HTR-8/SVneo (cell line): ENCODE measurements at regions not wholly inside any gene's neighbourhood (a gene's known extent, or its start where the extent isn't known, plus 50 kb on each side); places are given as distances from the start of the nearest gene placed in this dataset.
A peak's percentile ranks its signal among the peaks of the same experiment; 100 is the strongest.

Experiments
- DNase-seq: peaks from one replicate; pipeline ENCODE4 v3.0.0; 2011; ENCODE audit warnings: low spot score, mixed read lengths; ENCODE audit not compliant: insufficient read length
- FAIRE-seq: peaks from 2 replicates; lab custom pipeline; 2011; peaks lifted over from hg19 to GRCh38; lab: Jason Lieb, UNC

- no peak for FAIRE-seq
- DNase-seq, result no peak
Measured at GRCh38 chr4:138898282-138898681, 117.3 kb upstream of the NOCT start.

- DNase-seq (peak; percentile 54), FAIRE-seq (no peak)
Measured at GRCh38 chr4:138897811-138898226, 117.8 kb upstream of the NOCT start.

GRCh38 chr4:138894709-138895108 is 120.9 kb upstream of the NOCT start:
- FAIRE-seq, result no peak
- no peak for DNase-seq

GRCh38 chr4:138894011-138894410 is 121.6 kb upstream of the NOCT start:
- DNase-seq, result no peak
- no peak for FAIRE-seq

- FAIRE-seq (no peak), DNase-seq (no peak)
Measured at GRCh38 chr4:138892483-138893407, 122.8 kb upstream of the NOCT start.

GRCh38 chr4:138891631-138892031 is 124.0 kb upstream of the NOCT start:
- FAIRE-seq, result no peak
- no peak for DNase-seq

- no peak for DNase-seq
- FAIRE-seq, result no peak
Measured at GRCh38 chr4:138890891-138891570, 124.5 kb upstream of the NOCT start.

GRCh38 chr4:138889216-138889615 is 126.4 kb upstream of the NOCT start:
- DNase-seq, result no peak
- no peak for FAIRE-seq

- DNase-seq (no peak), FAIRE-seq (no peak)
Measured at GRCh38 chr4:138887741-138888140, 127.8 kb upstream of the NOCT start.

GRCh38 chr4:138887341-138887740 is 128.2 kb upstream of the NOCT start:
- DNase-seq (no peak), FAIRE-seq (no peak)

GRCh38 chr4:138879757-138880156 is 135.8 kb upstream of the NOCT start:
- FAIRE-seq, result no peak
- no peak for DNase-seq

GRCh38 chr4:138875891-138876608 is 139.5 kb upstream of the NOCT start:
- peak; percentile 69 for DNase-seq
- peak; percentile 91 for FAIRE-seq

- DNase-seq (no peak), FAIRE-seq (no peak)
Measured at GRCh38 chr4:138871555-138871875, 144.1 kb upstream of the NOCT start.

GRCh38 chr4:138870737-138871554 is 144.6 kb upstream of the NOCT start:
- DNase-seq, result peak; percentile 59
- no peak for FAIRE-seq

- DNase-seq (no peak), FAIRE-seq (no peak)
Measured at GRCh38 chr4:138869631-138870030, 145.9 kb upstream of the NOCT start.

GRCh38 chr4:138869165-138869564 is 146.4 kb upstream of the NOCT start:
- FAIRE-seq, result no peak
- no peak for DNase-seq

- no peak for DNase-seq
- FAIRE-seq, result no peak
Measured at GRCh38 chr4:138868562-138868961, 147.0 kb upstream of the NOCT start.

GRCh38 chr4:138867404-138867803 is 148.2 kb upstream of the NOCT start:
- FAIRE-seq, result no peak
- no peak for DNase-seq

- FAIRE-seq (peak; percentile 38), DNase-seq (no peak)
Measured at GRCh38 chr4:138866314-138866713, 149.3 kb upstream of the NOCT start.

GRCh38 chr4:138865765-138866164 is 149.8 kb upstream of the NOCT start:
- FAIRE-seq (no peak), DNase-seq (no peak)
